Kidney epithelial cell (primary cell): ENCODE measurements at regions not wholly inside any gene's neighbourhood (a gene's known extent, or its start where the extent isn't known, plus 50 kb on each side); places are given as distances from the start of the nearest gene placed in this dataset.

Source experiments
- DNase-seq: peaks from one replicate; pipeline ENCODE4 v3.0.0-alpha.2; 2010; ENCODE audit warnings: low read depth
- H3K27me3 ChIP-seq: 2 replicates; pipeline ENCODE4 v1.6.0; 2011; ENCODE audit warnings: low read length; ENCODE audit not compliant: control insufficient read depth, insufficient read depth
- H3K36me3 ChIP-seq: 2 replicates; pipeline ENCODE4 v1.5.1; 2011; ENCODE audit warnings: low read length; ENCODE audit not compliant: control insufficient read depth, insufficient read depth
- H3K4me3 ChIP-seq: 2 replicates; pipeline ENCODE4 v1.5.1; 2011; ENCODE audit warnings: low read depth, mild to moderate bottlenecking, control low read depth, low read length
- TF ChIP-seq, protein P1 (sequence below): IDR thresholded peaks from 2 replicates; pipeline ENCODE4 v1.5.1; 2011; ENCODE audit warnings: mild to moderate bottlenecking, moderate library complexity, low read length, control low read depth, inconsistent platforms; ENCODE audit not compliant: insufficient read depth, poor library complexity, severe bottlenecking

DNA sequence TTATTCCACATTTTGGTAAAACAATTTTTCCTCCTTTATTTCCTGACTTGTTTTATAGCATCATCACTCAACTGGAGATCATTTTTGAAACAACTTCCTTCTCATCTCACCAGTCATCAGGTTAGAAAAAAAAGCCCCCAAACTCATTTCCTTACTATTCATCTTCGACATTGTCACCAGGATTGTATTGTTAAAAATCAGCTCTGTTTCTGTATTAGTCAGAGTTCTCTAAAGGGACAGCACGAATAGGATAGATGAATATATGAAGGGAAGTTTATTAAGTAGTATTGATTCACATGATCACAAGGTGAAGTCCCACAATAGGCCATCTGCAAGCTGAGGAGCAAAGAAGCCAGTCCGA is 392.6 kb downstream of the FUT8 start:
- peaks cover 2% of the 10 kb centered on the region for H3K27me3 ChIP-seq
- H3K4me3 ChIP-seq: no peak overlapping the region
- no peak for DNase-seq
- TF ChIP-seq, protein P1, sequence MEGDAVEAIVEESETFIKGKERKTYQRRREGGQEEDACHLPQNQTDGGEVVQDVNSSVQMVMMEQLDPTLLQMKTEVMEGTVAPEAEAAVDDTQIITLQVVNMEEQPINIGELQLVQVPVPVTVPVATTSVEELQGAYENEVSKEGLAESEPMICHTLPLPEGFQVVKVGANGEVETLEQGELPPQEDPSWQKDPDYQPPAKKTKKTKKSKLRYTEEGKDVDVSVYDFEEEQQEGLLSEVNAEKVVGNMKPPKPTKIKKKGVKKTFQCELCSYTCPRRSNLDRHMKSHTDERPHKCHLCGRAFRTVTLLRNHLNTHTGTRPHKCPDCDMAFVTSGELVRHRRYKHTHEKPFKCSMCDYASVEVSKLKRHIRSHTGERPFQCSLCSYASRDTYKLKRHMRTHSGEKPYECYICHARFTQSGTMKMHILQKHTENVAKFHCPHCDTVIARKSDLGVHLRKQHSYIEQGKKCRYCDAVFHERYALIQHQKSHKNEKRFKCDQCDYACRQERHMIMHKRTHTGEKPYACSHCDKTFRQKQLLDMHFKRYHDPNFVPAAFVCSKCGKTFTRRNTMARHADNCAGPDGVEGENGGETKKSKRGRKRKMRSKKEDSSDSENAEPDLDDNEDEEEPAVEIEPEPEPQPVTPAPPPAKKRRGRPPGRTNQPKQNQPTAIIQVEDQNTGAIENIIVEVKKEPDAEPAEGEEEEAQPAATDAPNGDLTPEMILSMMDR: no peak
- H3K36me3 ChIP-seq: no peaks in the 10 kb centered on the region

DNA sequence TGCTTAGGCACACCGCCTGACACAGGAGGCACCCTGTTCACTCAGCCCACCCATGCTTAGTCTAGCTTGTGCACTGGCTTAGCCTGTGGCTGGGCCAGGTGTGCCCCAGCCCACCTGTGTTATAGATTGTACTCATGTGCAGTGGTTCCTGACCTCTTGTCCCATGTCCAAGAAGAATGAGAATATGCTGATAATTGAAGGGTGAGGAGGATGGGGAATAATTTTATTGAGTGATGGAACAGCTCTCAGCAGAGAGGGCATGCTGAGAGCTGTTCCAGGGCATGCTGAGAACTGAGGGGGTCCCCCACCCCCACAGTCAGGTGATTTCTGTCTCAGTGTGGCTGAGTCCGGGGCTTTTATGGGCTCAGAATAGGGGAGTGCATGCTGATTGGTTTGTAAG is 395.9 kb downstream of the FUT8 start:
- H3K27me3 ChIP-seq: peaks cover 2% of the 10 kb centered on the region
- no peak for DNase-seq
- H3K36me3 ChIP-seq: no peaks in the 10 kb centered on the region
- H3K4me3 ChIP-seq: no peak overlapping the region
- TF ChIP-seq, protein P1: no peak

DNA sequence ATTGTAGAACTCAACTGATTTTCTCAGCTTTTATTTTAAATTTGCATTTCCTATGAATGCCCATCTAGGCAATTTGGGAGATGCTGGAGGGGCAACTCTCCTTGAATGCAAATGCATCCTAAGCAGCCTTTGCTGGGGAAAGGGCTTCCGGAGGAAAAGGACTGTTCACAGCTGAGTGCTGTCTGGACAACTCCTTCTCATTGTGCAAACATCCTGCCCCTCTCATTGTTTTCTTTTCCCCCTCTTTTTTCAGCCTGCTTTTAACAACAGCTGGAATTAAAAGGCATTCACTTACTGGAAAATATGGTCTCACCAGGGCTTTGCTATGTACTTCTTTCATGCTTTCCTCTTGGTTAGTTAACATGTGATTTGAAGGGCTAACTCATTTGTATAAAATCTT is 397.8 kb downstream of the FUT8 start:
- Histone ChIP-seq H3K36me3 (no peaks in the 10 kb centered on the region), H3K27me3 (no peaks in the 10 kb centered on the region), H3K4me3 (no peak overlapping the region)
- no peak for DNase-seq
- TF ChIP-seq, protein P1: no peak

DNA sequence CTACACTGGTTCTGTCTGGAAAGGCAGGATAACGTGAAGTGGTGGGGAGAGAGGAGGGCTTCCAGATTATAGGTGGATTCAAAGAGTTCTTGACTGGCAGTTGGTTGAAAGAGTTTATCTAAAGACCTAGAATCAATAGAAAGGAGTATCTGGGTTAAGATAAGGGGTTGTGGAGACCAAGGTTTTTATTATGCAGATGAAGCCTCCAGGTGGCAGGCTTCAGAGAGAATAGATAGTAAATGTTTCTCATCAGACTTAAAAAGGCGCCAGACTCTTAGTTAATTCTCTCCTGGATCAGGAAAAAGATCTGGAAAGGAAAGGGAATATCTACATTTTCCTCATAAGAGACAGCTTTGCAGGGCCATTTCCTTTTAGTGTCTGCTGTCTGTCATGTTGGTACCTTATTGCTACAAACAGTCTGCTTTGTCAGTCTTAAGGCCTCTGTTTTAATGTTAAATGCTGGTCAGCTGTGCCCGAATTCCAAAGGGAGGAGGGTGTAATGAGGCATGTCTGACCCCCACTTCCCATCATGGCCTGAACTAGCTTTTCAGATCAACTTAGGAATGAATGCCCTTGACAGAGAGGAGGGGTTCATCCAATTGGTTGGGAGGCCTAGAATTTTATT is 401.3 kb downstream of the FUT8 start:
- Histone ChIP-seq H3K27me3 (no peaks in the 10 kb centered on the region), H3K4me3 (no peak overlapping the region), H3K36me3 (no peaks in the 10 kb centered on the region)
- no peak for DNase-seq
- TF ChIP-seq, protein P1: no peak

GRCh38 chr14:65815127-65815526 is 402.6 kb downstream of the FUT8 start:
- no peak for DNase-seq
- H3K36me3 ChIP-seq: no peaks in the 10 kb centered on the region
- no peaks in the 10 kb centered on the region for H3K27me3 ChIP-seq
- TF ChIP-seq, protein P1: no peak
- H3K4me3 ChIP-seq: no peak overlapping the region

DNA sequence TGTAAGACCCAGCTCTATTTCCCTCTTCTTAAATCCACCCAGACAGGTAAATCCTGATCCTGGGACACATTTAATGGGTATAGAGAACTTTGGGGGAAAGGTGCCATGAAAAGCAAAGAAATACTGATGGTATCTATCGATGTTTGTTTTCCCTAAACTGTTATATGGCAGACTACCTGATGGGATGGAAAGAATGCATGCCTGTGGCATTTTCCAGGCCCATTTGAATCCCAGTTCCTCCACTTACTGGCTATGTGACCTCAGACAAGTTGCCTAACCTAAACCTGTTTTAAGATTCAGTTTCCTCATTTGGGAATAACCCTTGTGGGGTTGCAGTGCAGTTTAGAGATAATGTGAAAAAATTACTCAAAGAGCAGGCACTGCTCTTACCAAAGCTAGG is 404.5 kb downstream of the FUT8 start:
- H3K27me3 ChIP-seq: no peaks in the 10 kb centered on the region
- no peak for DNase-seq
- TF ChIP-seq, protein P1: no peak
- H3K36me3 ChIP-seq: no peaks in the 10 kb centered on the region
- H3K4me3 ChIP-seq: no peak overlapping the region
